KOPT-K1 (cell line): ENCODE measurements at regions not wholly inside any gene's neighbourhood (a gene's known extent, or its start where the extent isn't known, plus 50 kb on each side); places are given as distances from the start of the nearest gene placed in this dataset.

Experiments used
- H3K27ac ChIP-seq: fragments of 200-600 bp; sonication (generic); 2 replicates; pipeline ENCODE4 v1.5.1; 2016; ENCODE audit warnings: antibody characterized with exemption, mild to moderate bottlenecking, low read depth, low read length; ENCODE audit not compliant: poor library complexity, severe bottlenecking
- H3K36me3 ChIP-seq: fragments of 200-600 bp; sonication (generic); 2 replicates; pipeline ENCODE4 v1.5.1; 2017; ENCODE audit warnings: antibody characterized with exemption, mild to moderate bottlenecking, low read length, moderate library complexity; ENCODE audit not compliant: insufficient read depth
- H3K9me3 ChIP-seq: fragments of 200-600 bp; sonication (generic); 2 replicates; pipeline ENCODE4 v1.5.1; 2017; ENCODE audit warnings: antibody characterized with exemption, low read length, mild to moderate bottlenecking; ENCODE audit not compliant: insufficient read depth, poor library complexity, severe bottlenecking

- Histone ChIP-seq H3K9me3 (no peaks in the 10 kb centered on the region), H3K27ac (peak overlapping the region; percentile 14)
Observed at GRCh38 chr6:41996997-41997396, 53.3 kb upstream of the TAF8 start.

GRCh38 chr6:41997456-41997855 is 52.9 kb upstream of the TAF8 start:
- Histone ChIP-seq H3K27ac (peak overlapping the region; percentile 14), H3K9me3 (no peaks in the 10 kb centered on the region), H3K36me3 (no peaks in the 10 kb centered on the region)

More at GRCh38 chr6:41996997-41997396, 53.3 kb upstream of the TAF8 start:
- H3K36me3 ChIP-seq, result no peaks in the 10 kb centered on the region
